Kidney (tissue), 13 donors: ENCODE measurements at regions not wholly inside any gene's neighbourhood (a gene's known extent, or its start where the extent isn't known, plus 50 kb on each side); places are given as distances from the start of the nearest gene placed in this dataset.

Source experiments
- DNase-seq, 5 donors: peaks; one replicate each; pipeline ENCODE4 v3.0.0-alpha.2; 2013 to 2020
- FAIRE-seq: peaks from 2 replicates; lab custom pipeline; 2012; peaks lifted over from hg19 to GRCh38; lab: Jason Lieb, UNC
- H3K27ac ChIP-seq, 2 donors: one replicate each; pipeline ENCODE4 v1.7.0; 2013; ENCODE audit warnings: low read depth in 2 of 2, low read length in 2 of 2, inconsistent platforms in 1 of 2
- H3K27me3 ChIP-seq: one replicate; pipeline ENCODE4 v1.7.1; 2013; ENCODE audit warnings: low read length, inconsistent platforms; ENCODE audit not compliant: control insufficient read depth, insufficient read depth
- H3K36me3 ChIP-seq, 3 donors: one replicate each; pipeline versions ENCODE4 v1.7.0 to v1.7.1; 2013; ENCODE audit warnings: low read length in 3 of 3, control low read depth in 1 of 3, inconsistent platforms in 1 of 3; ENCODE audit not compliant: insufficient read depth in 3 of 3, control insufficient read depth in 2 of 3
- H3K4me1 ChIP-seq, 3 donors: one replicate each; pipeline versions ENCODE4 v1.7.0 to v1.7.1; 2013; ENCODE audit warnings: low read length in 3 of 3, inconsistent platforms in 1 of 3, low read depth in 1 of 3; ENCODE audit not compliant: control insufficient read depth in 2 of 3, insufficient read depth in 2 of 3
- H3K4me3 ChIP-seq, 3 donors: one replicate each; pipeline versions ENCODE4 v1.7.0 to v1.8.1; 2013; ENCODE audit warnings: low read length in 3 of 3, control low read depth in 1 of 3, inconsistent platforms in 1 of 3
- H3K9ac ChIP-seq, 3 donors: one replicate each; pipeline versions ENCODE4 v1.7.0 to v1.7.1; 2013; ENCODE audit warnings: low read length in 3 of 3, control low read depth in 1 of 3, inconsistent platforms in 1 of 3
- H3K9me3 ChIP-seq, 3 donors: one replicate each; pipeline versions ENCODE4 v1.7.0 to v1.7.1; 2013; ENCODE audit warnings: low read length in 3 of 3, control low read depth in 1 of 3, inconsistent platforms in 1 of 3; ENCODE audit not compliant: control insufficient read depth in 2 of 3, insufficient read depth in 1 of 3
- CTCF ChIP-seq: IDR thresholded peaks from 3 replicates; pipeline ENCODE4 v1.5.1; 2012; ENCODE audit warnings: mild to moderate bottlenecking, moderate library complexity, borderline replicate concordance; ENCODE audit not compliant: insufficient read depth; ENCODE audit errors: extremely low read depth
- intact Hi-C: fragments of 100-400 bp; cut with DNase I; formaldehyde crosslinking; loops from one replicate; pipeline ENCODE4 v1.11.1; 2022
- donor health status: control.
- donor health status: control.
- donor health status: control.
- donor health status: control.
- donor health status: control.
- donor health status: DM: yes; HTN: yes; CAD: no.
- donor health status: Normal renal cell carcinoma (clear cell type).

GRCh38 chr6:101263596-101263995, 129.9 kb upstream of the GRIK2 start:
- Histone ChIP-seq H3K27ac (no peak overlapping the region), H3K27me3 (no peaks in the 10 kb centered on the region), H3K4me1 (no peaks in the 10 kb centered on the region), H3K9me3 (peaks cover 0 to 5% (median 2%) of the 10 kb centered on the region in 3 donors), H3K9ac (no peak overlapping the region), H3K36me3 (no peaks in the 10 kb centered on the region), H3K4me3 (no peak overlapping the region)
- intact Hi-C loops: no loop called here
- DNase-seq: no peak
- TF ChIP-seq CTCF: no peak
- no peak for FAIRE-seq

GRCh38 chr6:101266063-101266462, 127.4 kb upstream of the GRIK2 start:
- H3K4me1 ChIP-seq: no peaks in the 10 kb centered on the region
- FAIRE-seq (no peak), DNase-seq (no peak)
- no peak overlapping the region for H3K9ac ChIP-seq
- intact Hi-C loops: no loop called here
- TF ChIP-seq CTCF: no peak
- no peak overlapping the region for H3K27ac ChIP-seq
- H3K27me3 ChIP-seq: no peaks in the 10 kb centered on the region
- peaks cover 0 to 6% (median 2%) of the 10 kb centered on the region in 3 donors for H3K9me3 ChIP-seq
- no peaks in the 10 kb centered on the region for H3K36me3 ChIP-seq
- no peak overlapping the region for H3K4me3 ChIP-seq

GRCh38 chr6:101268541-101268940, 125.0 kb upstream of the GRIK2 start:
- Histone ChIP-seq H3K4me3 (no peak overlapping the region), H3K9ac (no peak overlapping the region), H3K36me3 (no peaks in the 10 kb centered on the region), H3K9me3 (peaks cover 0 to 6% (median 0%) of the 10 kb centered on the region in 3 donors), H3K27ac (no peak overlapping the region), H3K27me3 (no peaks in the 10 kb centered on the region), H3K4me1 (no peaks in the 10 kb centered on the region)
- intact Hi-C loops: no loop called here
- no peak for TF ChIP-seq CTCF
- FAIRE-seq (no peak), DNase-seq (no peak)

GRCh38 chr6:101275251-101275650, 118.3 kb upstream of the GRIK2 start:
- no peak for FAIRE-seq
- TF ChIP-seq CTCF: no peak
- no peak overlapping the region for H3K4me3 ChIP-seq
- no peaks in the 10 kb centered on the region for H3K4me1 ChIP-seq
- no peaks in the 10 kb centered on the region for H3K9me3 ChIP-seq
- DNase-seq: no peak
- no peaks in the 10 kb centered on the region for H3K36me3 ChIP-seq
- no peaks in the 10 kb centered on the region for H3K27me3 ChIP-seq
- no peak overlapping the region for H3K9ac ChIP-seq
- no peak overlapping the region for H3K27ac ChIP-seq
- intact Hi-C loops: no loop called here
